A673 (cell line): ENCODE measurements at regions not wholly inside any gene's neighbourhood (a gene's known extent, or its start where the extent isn't known, plus 50 kb on each side); places are given as distances from the start of the nearest gene placed in this dataset.

Experiments used
- BruUV-seq: library from RNA; stranded (reverse); fragments of 400-500 nt; replicated peaks from 2 replicates; lab custom pipeline; 2021; lab: Mats Ljungman, UMichigan
- CTCF ChIA-PET: fragments of 300-600 bp; sonication (Branson Sonifier 250); formaldehyde crosslinking; loops from one replicate; lab custom pipeline; 2022; ENCODE audit warnings: antibody characterized with exemption; lab: Charles Lee
- POLR2A ChIA-PET: fragments of 300-600 bp; sonication (Branson Sonifier 250); formaldehyde crosslinking; loops from one replicate; lab custom pipeline; 2022; ENCODE audit warnings: antibody characterized with exemption; ENCODE audit not compliant: low non-redundant PET; lab: Charles Lee
- DNase-seq: peaks from one replicate; pipeline ENCODE4 v3.0.0-alpha.2; 2015; ENCODE audit warnings: low spot score
- H3K27ac ChIP-seq: fragments of 200-600 bp; sonication (generic); 2 replicates; pipeline ENCODE4 v1.5.1; 2016; ENCODE audit warnings: mixed run types, low read depth, mild to moderate bottlenecking, mixed read lengths, antibody characterized with exemption, low read length; ENCODE audit not compliant: poor library complexity, severe bottlenecking
- H3K27me3 ChIP-seq: fragments of 200-600 bp; sonication (generic); replicated peaks from 2 replicates; pipeline ENCODE4 v1.6.1; 2017; ENCODE audit warnings: mixed run types, low read depth, mild to moderate bottlenecking, mixed read lengths, antibody characterized with exemption, low read length; ENCODE audit not compliant: insufficient read depth, poor library complexity
- H3K36me3 ChIP-seq: fragments of 200-600 bp; sonication (generic); 2 replicates; pipeline ENCODE4 v1.6.1; 2016; ENCODE audit warnings: mixed run types, mild to moderate bottlenecking, mixed read lengths, antibody characterized with exemption, low read length; ENCODE audit not compliant: insufficient read depth, poor library complexity, severe bottlenecking
- H3K4me1 ChIP-seq: fragments of 200-600 bp; sonication (generic); 2 replicates; pipeline ENCODE4 v1.6.1; 2017; ENCODE audit warnings: mixed run types, mild to moderate bottlenecking, mixed read lengths, antibody characterized with exemption, low read length; ENCODE audit not compliant: insufficient read depth, poor library complexity, severe bottlenecking
- H3K4me3 ChIP-seq: fragments of 200-600 bp; sonication (generic); 2 replicates; pipeline ENCODE4 v1.5.1; 2016; ENCODE audit warnings: low read depth, mixed run types, mild to moderate bottlenecking, mixed read lengths, low read length; ENCODE audit not compliant: poor library complexity, severe bottlenecking
- H3K9me3 ChIP-seq: fragments of 200-600 bp; sonication (generic); 2 replicates; pipeline ENCODE4 v1.6.1; 2016; ENCODE audit warnings: mixed run types, low read depth, mild to moderate bottlenecking, mixed read lengths, antibody characterized with exemption, low read length; ENCODE audit not compliant: poor library complexity, severe bottlenecking
- CTCF ChIP-seq: fragments of 300-800, 200-600 bp; sonication (generic); conservative IDR thresholded peaks from 2 replicates; pipeline ENCODE4 v1.5.1; 2017; ENCODE audit warnings: low read depth, mild to moderate bottlenecking, antibody characterized with exemption, low read length, moderate library complexity, mixed read lengths
- EZH2 ChIP-seq: fragments of 200-600 bp; sonication (generic); IDR thresholded peaks from 2 replicates; pipeline ENCODE4 v1.6.1; 2017; ENCODE audit warnings: borderline replicate concordance, low read depth, mild to moderate bottlenecking, mixed read lengths, antibody characterized with exemption, low read length; ENCODE audit not compliant: poor library complexity, severe bottlenecking
- intact Hi-C: fragments of 100-400 bp; cut with micrococcal nuclease; formaldehyde crosslinking; loops from one replicate; pipeline ENCODE4 v1.10.0; 2022; ENCODE audit not compliant: unreplicated experiment

GRCh38 chr3:31213869-31214486, 318.7 kb upstream of the STT3B start:
- Histone ChIP-seq H3K36me3 (no peaks in the 10 kb centered on the region), H3K27ac (no peak overlapping the region), H3K27me3 (no peaks in the 10 kb centered on the region), H3K9me3 (no peaks in the 10 kb centered on the region), H3K4me1 (no peaks in the 10 kb centered on the region), H3K4me3 (no peak overlapping the region)
- ChIA-PET POLR2A (no interaction called here), CTCF (no interaction called here)
- intact Hi-C loops, result no loop called here
- DNase-seq, result no peak
- BruUV-seq, result no TSS peak
- TF ChIP-seq CTCF, result no peak
- TF ChIP-seq EZH2, result no peak

GRCh38 chr3:31218082-31218481, 314.6 kb upstream of the STT3B start:
- no peak overlapping the region for H3K27ac ChIP-seq
- ChIA-PET POLR2A (no interaction called here), CTCF (no interaction called here)
- no TSS peak for BruUV-seq
- no peaks in the 10 kb centered on the region for H3K9me3 ChIP-seq
- H3K4me1 ChIP-seq, result no peaks in the 10 kb centered on the region
- intact Hi-C loops, result no loop called here
- no peak for DNase-seq
- no peaks in the 10 kb centered on the region for H3K36me3 ChIP-seq
- TF ChIP-seq EZH2 (no peak), CTCF (no peak)
- H3K27me3 ChIP-seq, result no peaks in the 10 kb centered on the region
- no peak overlapping the region for H3K4me3 ChIP-seq

GRCh38 chr3:31219131-31219843, 313.4 kb upstream of the STT3B start:
- Histone ChIP-seq H3K9me3 (no peaks in the 10 kb centered on the region), H3K36me3 (no peaks in the 10 kb centered on the region), H3K27me3 (no peaks in the 10 kb centered on the region), H3K27ac (no peak overlapping the region), H3K4me1 (no peaks in the 10 kb centered on the region), H3K4me3 (no peak overlapping the region)
- TF ChIP-seq CTCF (no peak), EZH2 (no peak)
- no TSS peak for BruUV-seq
- intact Hi-C loops, result no loop called here
- ChIA-PET POLR2A (no interaction called here), CTCF (no interaction called here)
- DNase-seq, result no peak
